ENCODE measurements at regions not wholly inside any gene's neighbourhood (a gene's known extent, or its start where the extent isn't known, plus 50 kb on each side); places are given as distances from the start of the nearest gene placed in this dataset.

DNA sequence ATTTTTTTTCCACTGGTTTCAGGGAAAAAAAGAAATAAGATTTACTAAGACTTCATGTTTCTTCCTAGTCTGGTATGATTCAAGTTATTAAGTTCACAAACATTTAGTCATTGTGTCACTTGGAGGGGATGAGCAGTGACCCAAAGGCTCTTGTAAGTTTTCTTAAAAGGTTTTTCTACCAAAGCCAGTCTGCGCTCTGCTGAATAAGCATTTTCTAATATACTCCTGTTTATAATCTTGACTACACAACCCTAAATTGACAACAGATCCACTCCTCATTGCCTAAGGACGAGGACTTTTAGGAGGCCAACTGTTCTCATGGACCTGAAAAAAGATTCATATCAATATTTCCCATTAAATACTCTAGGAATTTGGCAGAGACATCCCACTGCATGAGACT is 161.1 kb upstream of the TLL1 start:
- intact Hi-C loops (cut with micrococcal nuclease), result no loop called here
- ChIA-PET POLR2A (no interaction called here), CTCF (no interaction called here)
- Mint-ChIP-seq H3K4me1 (no peaks in the 10 kb centered on the region), H3K9me3 (no peaks in the 10 kb centered on the region), H3K36me3 (ENCODE audit: low read depth) (no peaks in the 10 kb centered on the region), H3K27ac (no peak overlapping the region), H3K4me3 (no peak overlapping the region), H3K27me3 (no peaks in the 10 kb centered on the region)
- TF ChIP-seq, protein P1, sequence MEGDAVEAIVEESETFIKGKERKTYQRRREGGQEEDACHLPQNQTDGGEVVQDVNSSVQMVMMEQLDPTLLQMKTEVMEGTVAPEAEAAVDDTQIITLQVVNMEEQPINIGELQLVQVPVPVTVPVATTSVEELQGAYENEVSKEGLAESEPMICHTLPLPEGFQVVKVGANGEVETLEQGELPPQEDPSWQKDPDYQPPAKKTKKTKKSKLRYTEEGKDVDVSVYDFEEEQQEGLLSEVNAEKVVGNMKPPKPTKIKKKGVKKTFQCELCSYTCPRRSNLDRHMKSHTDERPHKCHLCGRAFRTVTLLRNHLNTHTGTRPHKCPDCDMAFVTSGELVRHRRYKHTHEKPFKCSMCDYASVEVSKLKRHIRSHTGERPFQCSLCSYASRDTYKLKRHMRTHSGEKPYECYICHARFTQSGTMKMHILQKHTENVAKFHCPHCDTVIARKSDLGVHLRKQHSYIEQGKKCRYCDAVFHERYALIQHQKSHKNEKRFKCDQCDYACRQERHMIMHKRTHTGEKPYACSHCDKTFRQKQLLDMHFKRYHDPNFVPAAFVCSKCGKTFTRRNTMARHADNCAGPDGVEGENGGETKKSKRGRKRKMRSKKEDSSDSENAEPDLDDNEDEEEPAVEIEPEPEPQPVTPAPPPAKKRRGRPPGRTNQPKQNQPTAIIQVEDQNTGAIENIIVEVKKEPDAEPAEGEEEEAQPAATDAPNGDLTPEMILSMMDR (IDR thresholded peaks at IDR 0.05), result no peak
- ATAC-seq (ENCODE audit: low read depth), result no peak
- DNase-seq, result no peak

DNA sequence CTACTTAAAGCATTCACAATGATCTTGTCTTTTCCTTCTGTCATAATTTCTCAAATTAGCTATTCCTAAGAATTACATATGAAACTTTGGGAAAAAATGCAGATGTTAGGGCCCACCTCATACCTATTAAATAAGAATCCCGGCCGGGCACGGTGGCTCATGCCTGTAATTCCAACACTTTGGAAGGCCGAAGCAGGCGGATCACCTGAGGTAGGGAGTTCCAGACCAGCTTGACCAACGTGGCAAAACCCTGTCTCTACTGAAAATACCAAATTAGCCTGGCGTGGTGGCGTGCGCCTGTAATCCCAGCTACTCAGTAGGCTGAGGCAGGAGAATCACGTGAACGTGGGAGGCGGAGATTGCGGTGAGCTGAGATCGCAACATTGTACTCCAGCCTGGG is 158.4 kb upstream of the TLL1 start:
- H3K27ac Mint-ChIP-seq, result no peak overlapping the region
- ATAC-seq (ENCODE audit: low read depth), result no peak
- ChIA-PET POLR2A (no interaction called here), CTCF (no interaction called here)
- no peaks in the 10 kb centered on the region for H3K36me3 Mint-ChIP-seq (ENCODE audit: low read depth)
- intact Hi-C loops (cut with micrococcal nuclease), result no loop called here
- no peak for DNase-seq
- TF ChIP-seq, protein P1 (IDR thresholded peaks at IDR 0.05), result no peak
- H3K9me3 Mint-ChIP-seq, result no peaks in the 10 kb centered on the region
- no peak overlapping the region for H3K4me3 Mint-ChIP-seq
- no peaks in the 10 kb centered on the region for H3K4me1 Mint-ChIP-seq
- H3K27me3 Mint-ChIP-seq, result no peaks in the 10 kb centered on the region

DNA sequence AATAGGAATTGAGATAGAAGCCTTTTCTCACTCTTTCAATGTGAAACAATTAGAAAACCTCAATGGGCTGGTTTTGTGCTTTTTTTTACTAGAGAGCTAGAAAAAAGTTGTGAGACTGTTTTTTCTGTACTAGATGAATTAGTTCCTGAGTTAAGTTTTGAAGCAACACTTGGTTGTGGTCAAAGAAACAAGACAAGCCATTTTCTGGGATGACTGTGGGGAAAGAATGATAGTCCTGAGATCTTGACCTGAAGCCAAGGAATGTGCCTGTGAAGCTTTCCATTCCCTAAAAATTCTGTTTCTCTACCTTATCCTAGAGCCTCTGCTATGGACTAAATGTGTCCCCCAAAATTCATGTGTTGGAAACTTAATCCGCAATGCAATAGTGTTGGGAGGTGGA is 157.8 kb upstream of the TLL1 start:
- CTCF ChIA-PET, result no interaction called here
- no peaks in the 10 kb centered on the region for H3K27me3 Mint-ChIP-seq

DNA sequence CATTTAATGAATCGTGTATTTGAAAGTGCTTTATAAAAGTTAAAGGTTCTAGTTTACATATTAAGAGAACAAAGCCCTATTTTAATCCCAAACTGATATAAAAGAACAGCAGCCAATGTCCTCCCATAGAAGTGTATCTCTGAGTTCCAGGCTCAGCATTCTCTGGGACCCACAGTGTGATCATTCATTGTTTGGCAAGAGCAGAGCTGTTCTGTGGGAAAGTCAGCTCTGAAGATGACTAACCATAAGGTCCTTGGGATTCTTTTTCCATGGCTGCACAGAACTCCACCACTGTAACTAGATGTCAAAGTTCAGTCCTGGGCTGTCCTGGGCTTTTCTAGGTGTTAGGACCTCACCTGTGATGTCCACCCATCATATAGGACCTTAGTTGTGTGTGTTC is 157.0 kb upstream of the TLL1 start:
- ChIA-PET POLR2A (no interaction called here), CTCF (no interaction called here)
- Mint-ChIP-seq H3K9me3 (no peaks in the 10 kb centered on the region), H3K27me3 (no peaks in the 10 kb centered on the region), H3K4me1 (no peaks in the 10 kb centered on the region), H3K36me3 (ENCODE audit: low read depth) (no peaks in the 10 kb centered on the region), H3K4me3 (no peak overlapping the region), H3K27ac (no peak overlapping the region)
- ATAC-seq (ENCODE audit: low read depth), result no peak
- intact Hi-C loops (cut with micrococcal nuclease), result no loop called here
- no peak for DNase-seq
- TF ChIP-seq, protein P1 (IDR thresholded peaks at IDR 0.05), result no peak

More for the DNA sequence above, 157.8 kb upstream of the TLL1 start:
- ATAC-seq (ENCODE audit: low read depth) (no peak), DNase-seq (no peak)
- Mint-ChIP-seq H3K36me3 (ENCODE audit: low read depth) (no peaks in the 10 kb centered on the region), H3K27ac (no peak overlapping the region), H3K9me3 (no peaks in the 10 kb centered on the region), H3K4me1 (no peaks in the 10 kb centered on the region), H3K4me3 (no peak overlapping the region)
- intact Hi-C loops (cut with micrococcal nuclease), result no loop called here
- TF ChIP-seq, protein P1 (IDR thresholded peaks at IDR 0.05), result no peak
- POLR2A ChIA-PET, result no interaction called here

DNA sequence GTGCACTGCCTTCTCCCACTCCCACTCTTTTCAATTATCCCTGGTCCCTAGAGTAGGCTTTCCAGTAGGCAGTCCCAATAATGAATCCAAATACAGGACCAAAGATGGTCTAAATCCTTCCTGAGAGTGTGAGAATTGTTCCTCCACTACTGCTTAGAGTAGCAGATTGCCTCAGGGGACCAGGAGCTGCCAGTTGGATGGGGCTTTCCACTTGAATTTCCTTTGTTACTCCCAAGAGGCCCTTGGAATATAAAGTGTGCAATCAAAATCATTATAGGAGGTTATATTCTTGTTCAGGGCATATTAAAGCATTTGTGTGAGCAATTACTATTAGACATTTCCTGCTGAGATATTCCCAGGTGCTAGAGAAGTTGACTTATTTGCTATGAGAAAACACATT is 156.6 kb upstream of the TLL1 start:
- TF ChIP-seq, protein P1 (IDR thresholded peaks at IDR 0.05), result no peak
- H3K27me3 Mint-ChIP-seq, result no peaks in the 10 kb centered on the region
- H3K27ac Mint-ChIP-seq, result no peak overlapping the region
- POLR2A ChIA-PET, result no interaction called here
- no peaks in the 10 kb centered on the region for H3K36me3 Mint-ChIP-seq (ENCODE audit: low read depth)
- CTCF ChIA-PET, result no interaction called here
- no peaks in the 10 kb centered on the region for H3K4me1 Mint-ChIP-seq
- H3K4me3 Mint-ChIP-seq, result no peak overlapping the region
- intact Hi-C loops (cut with micrococcal nuclease), result no loop called here
- H3K9me3 Mint-ChIP-seq, result no peaks in the 10 kb centered on the region
- DNase-seq, result no peak
- no peak for ATAC-seq (ENCODE audit: low read depth)

Measured in activated B cell treated with CpG ODN at 0.5 μM for 24 hours (primary cell).